ENCODE measurements at regions not wholly inside any gene's neighbourhood (a gene's known extent, or its start where the extent isn't known, plus 50 kb on each side); places are given as distances from the start of the nearest gene placed in this dataset.

DNA sequence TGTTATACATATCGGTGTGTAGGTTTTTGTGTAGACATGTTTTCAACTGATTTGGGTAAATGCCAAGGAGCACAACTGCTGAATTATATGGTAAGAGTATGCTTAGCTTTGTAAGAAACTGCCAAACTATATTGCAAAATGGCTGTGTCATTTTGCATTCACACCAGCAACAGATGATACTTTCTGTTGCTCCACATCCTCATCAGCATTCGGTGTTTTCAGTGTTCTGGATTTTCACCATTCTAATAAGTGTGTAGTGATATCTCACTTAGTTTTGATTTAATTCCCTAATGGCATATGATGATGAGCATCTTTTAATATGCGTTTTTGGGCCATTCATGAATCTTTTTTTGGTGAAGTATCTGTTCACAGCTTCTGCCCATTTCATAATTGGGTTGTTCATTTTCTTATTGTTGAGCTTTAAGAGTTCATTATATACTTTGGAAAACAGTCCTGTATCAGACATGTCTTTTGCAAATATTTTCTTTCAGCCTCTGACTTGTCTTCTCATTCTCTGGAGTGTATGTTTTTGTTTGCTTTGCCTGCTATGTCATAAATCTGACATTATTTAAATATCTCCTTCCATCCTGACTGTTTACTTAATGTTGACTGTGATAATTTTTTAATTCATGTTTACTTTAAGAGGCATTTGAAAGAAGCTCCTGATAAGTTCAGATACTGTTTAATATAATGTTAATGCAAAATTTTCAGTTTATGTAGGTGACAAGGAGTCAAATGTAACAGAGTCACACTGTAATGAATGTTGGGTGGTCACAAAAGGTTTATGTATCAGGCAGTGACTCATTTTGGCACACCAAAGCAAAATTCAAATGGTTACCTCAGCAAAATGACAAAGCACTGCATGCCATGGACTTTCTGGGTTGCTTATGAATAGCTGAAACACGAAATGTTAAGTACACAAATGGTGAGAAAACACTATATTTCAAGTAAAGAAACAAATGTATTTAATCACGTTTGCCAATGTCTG is 181.1 kb upstream of the DAB2 start:
- DNase-seq (ENCODE audit: low spot score), result no peak

DNA sequence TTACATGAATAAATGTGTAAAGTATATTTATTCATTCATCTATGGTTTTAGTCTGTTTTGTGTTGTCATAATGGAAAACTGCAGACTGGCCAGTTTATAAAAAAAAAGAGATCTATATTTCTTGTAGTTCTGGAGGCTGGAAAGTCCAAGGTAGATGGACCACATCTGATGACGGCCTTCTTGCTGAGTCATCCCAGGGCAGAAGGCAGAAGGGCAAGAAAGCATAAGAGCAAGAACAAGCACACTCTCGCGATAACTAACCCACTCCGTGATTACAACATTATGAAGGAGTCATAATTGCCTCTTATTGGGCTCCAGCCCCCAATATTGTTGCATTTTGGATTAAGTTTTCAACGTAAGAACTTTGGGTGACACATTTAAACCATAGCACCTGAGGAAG is 180.4 kb upstream of the DAB2 start:
- DNase-seq (ENCODE audit: low spot score), result no peak

DNA sequence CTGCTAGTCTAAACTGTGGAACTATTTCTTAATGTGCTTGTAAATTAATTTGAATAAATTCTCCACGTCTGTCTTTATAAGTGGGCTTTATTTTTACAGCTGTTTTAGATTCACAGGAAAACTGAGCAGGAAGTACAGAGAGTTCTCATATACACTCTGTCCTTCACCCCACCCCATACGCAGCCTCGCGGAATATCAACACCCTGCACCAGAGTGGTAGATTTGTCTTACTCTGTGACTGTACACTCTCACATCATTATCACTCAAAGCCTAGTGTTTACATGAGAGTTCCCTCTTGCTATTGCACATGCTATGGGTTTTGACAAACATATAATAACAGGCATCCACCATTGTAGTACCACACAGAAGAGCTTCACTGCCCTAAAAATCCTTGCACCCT is 179.7 kb upstream of the DAB2 start:
- no peak for DNase-seq (ENCODE audit: low spot score)

DNA sequence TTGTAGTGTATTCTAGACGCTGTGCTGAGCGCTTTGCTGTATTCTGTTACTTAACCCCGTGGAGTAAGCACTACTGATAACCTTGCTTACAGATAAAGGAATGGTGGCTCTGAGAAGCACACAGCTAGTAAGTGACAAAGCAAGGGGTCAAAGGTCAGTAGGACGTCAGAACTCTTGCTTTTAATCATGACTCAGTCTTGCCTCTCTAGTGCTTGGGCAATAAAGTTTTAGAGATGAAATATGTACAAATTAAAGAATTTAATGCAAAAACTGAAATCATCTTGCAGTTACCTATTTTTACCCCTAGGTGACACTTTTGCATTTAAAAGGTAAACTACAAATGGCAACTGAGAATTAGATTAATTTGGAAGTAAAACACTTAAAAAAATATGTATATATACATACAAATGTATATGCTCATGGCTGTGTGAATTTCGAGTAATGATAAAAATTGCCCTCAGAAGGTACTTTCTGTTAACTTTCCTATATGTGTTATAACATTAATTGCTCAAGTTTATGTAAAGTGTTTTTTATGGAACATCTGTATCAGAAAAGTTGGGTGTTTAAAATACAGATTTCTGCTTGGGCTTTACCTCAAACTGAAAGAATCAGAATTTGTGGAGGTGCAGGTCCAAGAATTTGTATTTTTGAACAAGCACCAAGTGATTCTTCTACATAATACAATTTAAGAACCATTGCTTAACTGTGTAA is 175.1 kb upstream of the DAB2 start:
- DNase-seq (ENCODE audit: low spot score), result no peak

DNA sequence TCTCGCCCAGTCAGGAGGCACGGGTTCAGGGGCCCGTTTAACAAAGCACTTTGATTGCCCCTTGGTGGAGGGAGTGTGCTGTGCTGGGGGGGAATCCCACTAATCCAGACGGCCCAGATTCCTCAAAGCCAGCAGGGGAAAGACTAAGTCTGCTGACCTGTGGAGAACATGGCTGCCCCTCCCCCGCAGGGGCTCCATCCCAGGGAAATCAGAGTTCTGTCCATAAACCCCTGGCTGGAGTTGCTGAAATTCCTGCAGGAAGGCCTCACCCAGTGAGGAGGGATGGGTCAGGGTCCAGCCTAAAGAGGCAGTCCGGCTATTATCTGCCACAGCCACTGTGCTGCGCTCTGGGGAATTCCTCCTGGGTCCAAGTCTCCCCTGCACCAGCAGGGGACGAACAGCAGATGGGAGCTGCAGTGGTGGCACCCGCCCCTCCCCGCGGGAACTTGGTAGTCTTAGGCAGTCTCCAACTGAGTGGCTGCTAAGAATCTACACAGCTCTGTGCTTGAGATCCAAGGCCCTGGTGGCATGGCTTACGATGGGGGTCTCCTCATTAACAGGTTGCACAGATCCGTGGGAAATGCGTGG is 174.0 kb upstream of the DAB2 start:
- no peak for DNase-seq (ENCODE audit: low spot score)

DNA sequence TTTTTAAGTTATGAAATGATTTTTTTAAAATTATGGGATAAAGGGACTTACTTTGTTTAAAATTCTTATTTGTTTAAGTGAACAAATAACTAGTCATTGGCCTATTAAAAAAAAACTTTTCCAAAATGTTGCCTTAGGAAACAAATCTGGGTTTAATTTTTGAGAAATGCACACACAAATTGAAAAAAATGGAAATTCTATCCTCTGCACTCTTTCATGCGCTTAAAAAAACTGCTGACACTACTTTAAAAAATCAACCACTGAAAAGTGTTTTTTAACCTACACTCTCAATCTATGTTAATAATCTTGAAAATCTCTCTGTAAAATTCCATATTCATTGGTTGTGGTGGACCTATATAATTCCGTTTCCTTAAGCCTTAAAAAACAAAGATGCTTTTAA is 163.4 kb upstream of the DAB2 start:
- no peak for DNase-seq (ENCODE audit: low spot score)

DNA sequence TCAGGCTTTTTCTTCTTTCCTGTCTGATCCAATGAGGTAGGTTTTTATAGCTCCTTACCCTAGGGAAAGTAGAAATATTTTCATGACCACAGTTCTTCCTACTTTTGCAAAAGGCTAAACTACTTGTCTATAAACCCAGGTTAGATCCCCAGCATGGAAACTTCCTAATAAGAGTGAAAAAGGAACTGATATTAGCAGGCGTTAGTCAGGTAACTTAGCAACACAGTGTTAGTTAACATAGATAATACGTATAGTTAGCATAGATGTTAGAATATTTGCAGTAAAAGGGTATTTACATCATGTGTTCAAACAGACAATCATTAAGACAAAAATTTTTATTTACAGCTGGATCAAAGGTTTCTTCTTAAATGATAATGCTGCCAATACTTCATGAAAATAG is 162.9 kb upstream of the DAB2 start:
- no peak for DNase-seq (ENCODE audit: low spot score)

DNA sequence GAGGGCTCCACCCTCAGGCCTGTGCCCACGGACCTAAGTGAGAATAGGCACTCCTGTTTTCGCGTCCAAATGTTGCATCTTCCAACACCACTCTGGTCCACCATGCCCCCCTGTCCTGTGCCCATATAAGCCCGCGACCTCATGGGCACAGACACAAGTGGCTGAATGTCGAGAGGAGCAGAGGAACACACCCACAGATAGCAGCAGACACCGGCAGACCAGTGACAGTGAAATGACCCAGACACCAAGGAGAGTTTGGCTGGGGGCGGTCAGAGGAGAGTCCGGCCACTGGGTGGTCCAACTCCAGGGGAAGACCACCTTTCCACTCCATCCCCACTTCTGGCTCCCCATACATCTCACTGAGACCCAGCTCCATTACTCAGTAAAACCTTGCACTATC is 161.4 kb upstream of the DAB2 start:
- DNase-seq (ENCODE audit: low spot score), result no peak

DNA sequence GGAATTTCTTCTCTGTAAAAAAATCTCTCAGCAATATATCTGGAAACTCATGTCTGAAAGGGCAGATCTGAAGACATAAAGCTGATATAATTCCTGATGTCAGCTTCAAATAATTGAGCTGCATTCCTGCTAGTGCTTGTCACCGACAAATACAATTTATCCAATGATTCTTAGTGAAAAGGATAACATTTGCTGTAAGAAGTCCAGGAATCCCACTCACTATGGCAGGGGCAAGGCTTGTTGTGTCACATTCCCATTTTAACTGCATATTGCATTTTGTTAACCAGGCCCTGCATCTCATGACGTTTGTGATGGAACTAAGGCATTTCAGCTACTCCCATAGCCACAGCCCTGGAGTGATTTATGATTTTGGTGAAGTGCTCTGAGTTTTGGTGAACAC is 160.1 kb upstream of the DAB2 start:
- DNase-seq (ENCODE audit: low spot score), result no peak

DNA sequence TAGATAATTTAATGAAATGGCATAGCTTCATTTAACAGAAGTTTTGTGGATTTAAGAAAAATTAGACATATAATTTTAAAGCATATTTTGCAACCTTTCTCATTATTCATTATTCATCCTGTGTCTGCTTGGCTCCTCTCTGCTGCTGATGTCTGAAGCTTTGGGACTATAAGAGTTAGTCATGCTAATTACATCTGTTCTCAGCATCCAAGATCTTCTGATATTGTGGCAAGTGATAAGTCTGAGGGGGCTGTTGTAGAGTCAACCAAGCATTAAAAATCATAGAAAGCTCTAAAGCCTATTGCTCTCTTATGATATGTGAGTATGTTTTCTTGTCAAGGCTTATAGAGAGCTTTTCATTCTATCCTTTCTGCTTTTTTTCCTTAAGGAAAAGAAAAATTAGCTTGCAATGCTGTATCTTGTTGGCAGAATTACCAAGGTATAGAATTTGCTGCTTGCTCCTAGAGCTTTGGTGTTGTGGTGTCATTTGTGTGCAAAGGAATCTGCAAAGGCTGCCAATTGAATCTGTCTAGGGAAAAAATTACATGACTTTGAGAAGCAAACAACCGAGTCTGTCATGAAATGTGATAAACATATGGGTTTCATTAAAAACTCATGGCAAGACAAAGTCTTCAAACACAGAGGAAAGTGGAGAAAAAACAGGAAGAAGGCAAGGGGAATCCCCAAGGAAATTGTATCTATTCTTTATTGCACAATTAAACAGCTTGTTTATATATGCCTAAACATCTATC is 156.1 kb upstream of the DAB2 start:
- DNase-seq (ENCODE audit: low spot score), result no peak

DNA sequence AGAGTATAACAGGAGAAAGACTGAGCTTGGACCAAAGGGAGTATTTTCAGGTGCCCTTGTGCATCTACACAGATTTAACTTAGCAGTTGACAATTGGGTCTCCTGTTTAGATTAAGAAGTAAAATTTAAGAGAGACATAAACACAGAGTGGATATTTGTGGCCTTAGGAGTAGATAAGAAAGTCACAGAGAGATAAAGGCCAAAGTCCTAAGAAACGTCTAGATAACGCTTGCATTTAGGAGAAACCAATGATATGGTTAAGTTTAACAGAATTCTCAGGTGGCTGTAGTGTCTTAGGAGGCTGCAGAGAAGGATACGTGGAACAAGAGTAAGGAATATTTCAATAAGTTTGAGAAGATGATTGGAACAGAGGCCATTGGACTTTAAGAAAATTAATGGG is 155.0 kb upstream of the DAB2 start:
- DNase-seq (ENCODE audit: low spot score), result no peak

DNA sequence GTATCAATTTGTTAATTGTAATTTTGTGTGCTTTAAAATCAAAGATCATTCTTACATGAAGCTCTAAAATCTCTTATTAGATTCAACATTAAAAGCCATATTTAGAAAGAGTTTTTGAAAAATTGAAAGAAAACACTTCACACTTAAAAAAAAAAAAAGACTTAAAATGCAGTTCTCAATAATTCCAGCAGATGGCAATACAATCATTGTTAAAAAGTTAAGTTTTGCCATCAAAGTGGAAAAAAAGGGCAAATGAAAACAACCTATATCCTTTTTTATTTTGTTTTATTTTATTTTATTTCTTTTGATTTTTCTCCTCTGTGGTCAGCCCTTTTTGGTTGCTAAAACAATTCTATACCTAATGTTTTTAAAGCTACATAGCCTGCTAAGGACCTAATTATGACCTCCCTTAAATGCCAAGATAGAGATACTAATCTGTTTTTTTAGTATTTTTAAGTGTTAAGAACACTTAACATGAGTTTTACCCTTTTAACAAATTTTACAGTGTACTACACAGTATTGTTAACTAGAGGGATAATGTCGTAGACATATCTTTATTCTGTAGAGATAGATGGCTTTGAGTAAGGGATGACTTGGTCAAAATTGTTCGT is 154.2 kb upstream of the DAB2 start:
- DNase-seq (ENCODE audit: low spot score), result peak; percentile 9

DNA sequence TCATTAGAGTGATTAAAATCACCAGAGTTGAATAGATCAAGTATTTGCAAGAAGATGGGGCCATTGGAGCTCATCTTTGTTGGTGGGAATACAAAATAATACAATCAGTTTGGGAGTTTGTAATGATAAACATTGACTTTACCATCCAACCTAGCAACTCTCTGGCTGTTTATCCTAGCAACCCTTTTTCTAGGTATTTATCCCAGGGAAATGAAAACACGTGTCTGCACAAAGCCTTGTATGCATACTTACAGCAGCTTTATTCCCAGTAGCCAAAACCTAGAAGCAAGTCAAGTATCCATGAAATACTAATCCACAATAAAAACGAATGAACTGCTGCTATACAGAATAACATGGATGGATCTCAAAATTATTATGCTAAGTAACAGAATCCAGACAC is 152.7 kb upstream of the DAB2 start:
- no peak for DNase-seq (ENCODE audit: low spot score)

DNA sequence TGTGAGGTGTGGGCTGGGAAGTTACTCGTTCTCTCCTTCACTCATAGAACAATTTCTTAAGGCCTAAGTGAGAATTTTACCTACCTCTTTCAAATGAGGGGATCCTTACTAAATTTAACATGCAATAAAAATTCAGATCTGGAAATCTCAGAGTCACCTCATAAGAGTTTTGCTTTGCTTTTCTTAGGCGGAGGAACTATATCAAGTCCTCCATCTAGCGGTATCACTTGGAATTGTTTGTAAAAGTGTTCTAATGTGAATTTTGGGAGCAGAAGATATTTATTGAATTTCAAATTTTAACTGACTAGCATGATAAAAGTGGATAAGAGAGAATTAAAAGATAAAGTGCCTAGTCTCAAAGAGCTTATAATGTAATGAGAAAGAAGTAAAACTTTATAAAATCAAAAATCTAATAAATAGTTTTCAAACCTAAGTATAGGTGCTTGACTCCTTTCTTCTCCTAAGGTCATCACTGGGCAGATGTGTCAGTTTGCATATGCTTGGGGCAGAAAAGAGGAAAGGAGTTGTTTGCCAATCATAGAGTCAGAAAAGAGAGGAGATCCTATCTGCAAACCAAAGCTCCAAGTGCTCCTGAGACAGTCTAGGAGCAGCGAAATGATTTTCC is 145.7 kb upstream of the DAB2 start:
- DNase-seq (ENCODE audit: low spot score), result peak; percentile 33

DNA sequence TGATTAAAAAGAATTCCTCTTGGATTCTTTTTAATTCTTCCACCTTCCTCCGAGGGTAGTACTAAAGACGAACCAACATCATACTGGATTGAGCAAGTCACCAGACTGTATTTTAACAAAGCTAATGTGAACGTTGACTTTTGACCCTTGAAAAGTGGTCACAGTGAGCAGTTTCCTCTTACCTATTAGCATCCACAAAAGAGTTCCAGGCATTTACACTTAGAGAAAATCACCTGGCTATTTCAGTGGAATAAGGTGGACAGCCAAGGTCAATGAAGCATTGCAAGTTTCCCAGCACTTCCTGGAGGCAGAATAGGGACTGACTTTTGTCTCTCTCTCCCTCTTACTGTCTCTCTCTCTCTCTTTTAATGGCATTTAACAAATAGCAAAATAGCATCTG is 145.1 kb upstream of the DAB2 start:
- no peak for DNase-seq (ENCODE audit: low spot score)

DNA sequence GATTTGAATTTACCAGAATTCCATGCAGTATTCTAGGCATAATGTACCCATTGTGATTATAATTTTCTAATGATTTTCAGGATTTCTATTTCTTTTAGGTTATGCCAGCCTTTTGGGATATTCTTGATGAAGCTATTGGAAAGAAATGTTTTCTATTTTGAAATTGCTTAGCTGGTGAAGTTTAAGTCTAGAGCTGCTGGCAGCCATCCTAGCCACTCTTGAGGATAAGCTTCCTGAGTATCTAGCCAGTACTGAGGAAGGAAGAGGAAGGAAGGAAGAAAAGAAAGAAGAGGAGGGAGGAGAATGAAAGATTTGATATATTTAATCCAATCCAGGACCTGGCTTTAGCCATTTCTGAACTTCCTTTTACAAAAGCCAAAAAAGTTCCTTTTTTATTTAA is 142.1 kb upstream of the DAB2 start:
- no peak for DNase-seq (ENCODE audit: low spot score)

DNA sequence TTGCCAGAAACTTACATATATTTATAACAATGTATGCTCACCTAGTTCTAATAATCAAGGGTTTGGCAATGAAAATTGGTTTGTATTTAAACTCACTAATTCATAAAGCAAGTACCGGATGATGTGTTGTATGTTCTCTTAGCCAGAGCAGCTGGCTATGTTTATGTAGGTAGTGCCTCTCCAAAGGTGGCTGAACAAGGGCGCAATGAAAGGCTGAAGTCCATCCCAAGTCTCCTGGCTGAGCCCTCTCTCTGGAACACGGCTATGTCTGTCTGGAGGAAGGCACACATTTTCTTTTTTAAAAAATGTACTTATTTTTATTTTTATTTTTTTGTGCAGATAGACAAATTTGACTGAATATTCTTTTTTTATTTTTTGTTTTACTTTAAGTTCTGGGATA is 141.2 kb upstream of the DAB2 start:
- DNase-seq (ENCODE audit: low spot score), result no peak

DNA sequence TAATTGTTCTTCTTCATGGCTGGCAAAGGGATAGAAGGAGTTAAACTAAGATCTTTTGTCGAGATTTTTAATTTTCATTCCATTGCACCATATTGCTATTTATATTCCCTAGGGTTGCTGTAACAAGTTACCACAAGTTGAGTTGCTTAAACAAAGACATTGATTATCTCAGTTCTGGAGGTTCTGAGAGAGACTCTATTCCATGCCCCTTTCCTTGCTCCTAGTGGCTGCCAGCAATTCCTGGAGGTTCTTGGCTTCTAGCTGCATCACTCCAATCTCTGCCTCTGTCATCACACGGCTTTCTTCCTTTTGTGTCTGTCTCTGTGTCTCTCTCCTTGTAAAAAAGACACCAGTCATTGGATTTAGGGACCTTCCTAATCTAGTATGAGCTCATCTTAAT is 136.6 kb upstream of the DAB2 start:
- DNase-seq (ENCODE audit: low spot score), result no peak

DNA sequence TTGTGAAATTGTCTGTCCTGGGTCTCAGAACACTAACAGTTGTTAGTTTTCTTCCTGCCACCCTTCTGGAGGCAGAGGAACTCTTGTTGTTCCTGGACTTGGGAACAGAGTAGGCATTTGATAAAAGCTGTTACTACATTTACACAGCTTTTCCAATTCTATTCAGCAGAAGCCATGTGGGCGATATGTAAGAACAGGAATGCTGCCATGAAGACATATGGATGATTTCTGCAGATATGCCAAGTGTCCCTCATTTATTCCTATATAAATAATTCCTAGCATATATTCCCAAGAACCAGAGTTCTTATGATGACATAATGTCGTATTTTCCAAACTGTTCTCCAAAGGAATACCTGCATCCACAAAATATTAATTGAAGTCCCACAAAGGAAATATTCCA is 135.9 kb upstream of the DAB2 start:
- DNase-seq (ENCODE audit: low spot score), result no peak

DNA sequence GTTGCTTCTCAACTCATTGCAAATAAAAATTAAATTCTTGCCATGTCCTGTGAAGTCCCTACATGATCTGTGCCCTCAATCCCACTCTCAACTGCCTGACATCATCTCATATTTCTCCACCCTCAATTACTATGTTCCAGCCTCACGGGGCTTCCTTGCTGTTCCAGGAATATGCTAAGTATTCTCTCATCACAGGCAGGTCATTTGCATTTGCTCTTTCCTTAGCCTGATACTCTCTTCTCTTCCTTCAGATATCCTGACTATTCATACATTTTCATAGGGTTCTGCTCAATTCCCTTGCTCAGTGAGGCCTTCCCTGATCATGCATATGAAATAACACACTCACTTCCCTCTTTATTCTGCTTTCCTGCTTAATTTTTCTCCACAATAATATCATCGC is 135.1 kb upstream of the DAB2 start:
- no peak for DNase-seq (ENCODE audit: low spot score)

DNA sequence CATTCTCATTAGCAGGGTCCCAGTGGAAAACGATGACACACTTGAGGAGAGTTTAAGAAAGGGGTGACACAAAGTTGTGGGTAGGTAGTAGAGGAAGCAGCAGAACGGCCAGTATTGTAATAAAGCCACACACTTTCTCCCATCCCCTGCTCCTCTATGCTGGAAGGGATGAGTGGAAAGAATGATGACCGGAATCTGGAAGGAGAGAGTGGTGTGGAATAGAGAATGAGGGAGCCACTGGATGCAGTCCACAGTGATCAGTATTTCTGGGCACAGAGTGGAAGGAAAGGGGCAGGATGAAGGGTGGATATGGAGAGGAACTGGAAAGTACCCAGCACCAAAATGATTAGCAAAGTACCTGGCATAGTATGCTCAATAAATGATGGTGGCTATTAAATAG is 133.8 kb upstream of the DAB2 start:
- no peak for DNase-seq (ENCODE audit: low spot score)

DNA sequence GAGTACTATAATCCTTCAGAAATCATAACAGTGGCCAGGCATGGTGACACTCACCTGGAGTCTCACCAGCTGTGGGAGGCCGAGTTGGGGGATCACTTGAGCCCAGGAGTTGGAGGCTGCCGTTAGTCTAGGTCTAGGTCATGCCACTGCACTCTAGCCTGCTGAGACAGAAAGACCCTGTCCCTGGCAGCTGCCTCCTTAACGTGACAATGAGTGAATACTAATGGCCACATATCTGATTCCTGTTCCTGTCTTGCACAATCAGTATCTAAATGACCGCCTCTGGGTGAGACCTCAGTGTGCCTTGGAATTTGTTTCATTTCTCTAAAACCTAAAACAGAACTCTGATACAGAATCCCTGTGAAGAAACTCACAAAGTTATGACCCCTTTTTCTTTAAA is 131.0 kb upstream of the DAB2 start:
- DNase-seq (ENCODE audit: low spot score), result no peak
